Esophagus muscularis mucosa (tissue), 4 donors: ENCODE measurements at regions not wholly inside any gene's neighbourhood (a gene's known extent, or its start where the extent isn't known, plus 50 kb on each side); places are given as distances from the start of the nearest gene placed in this dataset.

Experiments
- CTCF ChIP-seq, 3 experiments: fragments of 200-600 bp in 2 of 3; fragments of 450-650 bp in 1 of 3; sonication (generic) in 2 of 3; IDR thresholded peaks; one replicate each; pipeline ENCODE4 v1.5.1; 2017 to 2019; ENCODE audit warnings: antibody characterized with exemption in 3 of 3, mild to moderate bottlenecking in 2 of 3, moderate library complexity in 1 of 3
- EP300 ChIP-seq: sonication (generic); formaldehyde crosslinking; IDR thresholded peaks from one replicate; pipeline ENCODE4 v1.6.1; 2017; ENCODE audit warnings: antibody characterized with exemption
- POLR2A ChIP-seq: fragments of 450-650 bp; IDR thresholded peaks from one replicate; pipeline ENCODE4 v1.6.1; 2017; ENCODE audit warnings: antibody characterized with exemption, moderate library complexity, mild to moderate bottlenecking, low read depth
- POLR2AphosphoS5 ChIP-seq, 2 donors: sonication (generic); formaldehyde crosslinking; IDR thresholded peaks; one replicate each; pipeline ENCODE4 v1.6.1; 2017; ENCODE audit warnings: antibody characterized with exemption in 2 of 2

GRCh38 chr10:94115725-94116124 lies 122.0 kb downstream of the PLCE1 start:
- TF ChIP-seq CTCF (IDR thresholded peaks at IDR 0.05) (no peak), POLR2A (no peak), EP300 (no peak), POLR2AphosphoS5 (IDR thresholded peaks at IDR 0.05) (no peak)
